ENCODE measurements at regions not wholly inside any gene's neighbourhood (a gene's known extent, or its start where the extent isn't known, plus 50 kb on each side); places are given as distances from the start of the nearest gene placed in this dataset.

DNA sequence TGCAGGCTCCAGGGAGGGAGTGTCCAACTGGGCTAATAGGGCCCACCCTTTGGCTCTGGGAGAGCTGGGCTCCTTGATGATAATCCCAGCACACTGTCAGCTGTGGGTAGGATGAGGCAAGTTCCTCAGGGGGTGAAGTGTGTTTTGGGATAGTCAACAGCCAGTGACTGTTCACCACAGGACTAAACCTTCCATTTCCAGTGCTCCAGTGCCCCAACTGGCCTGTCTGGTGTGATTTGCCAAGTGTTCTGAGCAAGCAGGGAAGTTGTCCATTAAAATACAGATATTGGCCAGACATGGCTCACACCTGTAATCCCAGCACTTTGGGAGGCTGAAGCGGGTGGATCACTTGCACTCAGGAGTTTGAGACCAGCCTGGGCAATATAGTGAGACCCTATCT, 150.9 kb downstream of the TM9SF2 start:
- no peak overlapping the region for H2BK20ac ChIP-seq (ENCODE audit: low read length)
- no peak overlapping the region for H2BK5ac ChIP-seq (ENCODE audit: low read depth, low read length)
- 0 out of 4 replicates have a peak, but pooled peaks cover 0 to 5% of the 10 kb centered on the region in 2 experiments for H3K79me2 ChIP-seq (ENCODE audit: control insufficient read depth in 1 of 2, insufficient read depth in 2 of 2, low read length in 2 of 2)
- no peaks in the 10 kb centered on the region; the same call in 1 of the 2 replicates for H3K23me2 ChIP-seq (ENCODE audit: low read depth, low read length)
- H4K8ac ChIP-seq (ENCODE audit: extremely low read depth, insufficient read depth, low read length) = no peak overlapping the region
- WGBS, 2 experiments (ENCODE audit: extremely low coverage in 1 of 2, insufficient coverage in 1 of 2, insufficient read length in 1 of 2, insufficient replicate concordance in 2 of 2, low coverage in 1 of 2, low lambda C conversion rate in 2 of 2, missing lambda C conversion rate in 1 of 2) = 92% methylated on average over 1 of the region's 1 CpG; no CpG with 5 or more reads in 1 of the 2 experiments
- no peak overlapping the region for H4K5ac ChIP-seq (ENCODE audit: insufficient read length, low read depth, low read length)
- H2BK120ac ChIP-seq (replicated peaks; ENCODE audit: low read depth, low read length) = no peak overlapping the region
- no peaks in the 10 kb centered on the region for H3K36me3 ChIP-seq (ENCODE audit: control insufficient read depth in 2 of 4, insufficient read depth in 4 of 4, low read length in 3 of 4)
- H2AFZ ChIP-seq (ENCODE audit: low read length) = no peak overlapping the region
- no peak overlapping the region for H3K4me2 ChIP-seq (ENCODE audit: insufficient read depth in 1 of 2, low read depth in 2 of 2, low read length in 2 of 2)
- H3K9me3 ChIP-seq (ENCODE audit: insufficient read depth in 2 of 2, low read depth in 1 of 2, low read length in 1 of 2) = no peaks in the 10 kb centered on the region
- H2BK15ac ChIP-seq (ENCODE audit: low read length) = 0 out of 2 replicates have a peak overlapping the region, but pooled peaks have one; percentile 36
- POLR2A ChIA-PET (ENCODE audit: partially characterized antibody) = no interaction called here
- no peak overlapping the region for H3K4ac ChIP-seq (replicated peaks; ENCODE audit: insufficient read length, low read depth, low read length)
- TF ChIP-seq TBP (IDR thresholded peaks at IDR 0.05; ENCODE audit: low read depth, low read length) (no peak), ASH2L (IDR thresholded peaks at IDR 0.05; ENCODE audit: low read length) (no peak), NRF1 (IDR thresholded peaks at IDR 0.05; ENCODE audit: low read depth, low read length) (no peak), SIX5 (IDR thresholded peaks at IDR 0.05; ENCODE audit: low read depth, low read length) (no peak), HDAC2 (IDR thresholded peaks at IDR 0.05; ENCODE audit: borderline replicate concordance in 1 of 2, low read depth in 2 of 2, low read length in 2 of 2) (no peak)
- TF ChIP-seq, protein P1, sequence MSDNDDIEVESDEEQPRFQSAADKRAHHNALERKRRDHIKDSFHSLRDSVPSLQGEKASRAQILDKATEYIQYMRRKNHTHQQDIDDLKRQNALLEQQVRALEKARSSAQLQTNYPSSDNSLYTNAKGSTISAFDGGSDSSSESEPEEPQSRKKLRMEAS (IDR thresholded peaks at IDR 0.05) = no peak
- H2AK5ac ChIP-seq (ENCODE audit: low read depth, low read length) = no peak overlapping the region
- H3K23ac ChIP-seq (ENCODE audit: insufficient read length) = no peak overlapping the region
- no peaks in the 10 kb centered on the region for H3K79me1 ChIP-seq (ENCODE audit: low read depth, low read length)
- H3K4me3 ChIP-seq (ENCODE audit: extremely low read depth in 1 of 4, insufficient read depth in 2 of 4, low read depth in 3 of 4, low read length in 4 of 4) = no peak overlapping the region
- H3K56ac ChIP-seq (replicated peaks; ENCODE audit: insufficient read length, low read depth, low read length) = no peak overlapping the region
- H3K18ac ChIP-seq (ENCODE audit: extremely low read depth, low read length) = peak overlapping the region; percentile 81; the same call in 1 of the 2 replicates
- no peak overlapping the region for H2BK12ac ChIP-seq (ENCODE audit: low read depth, low read length)
- no peak overlapping the region for H3K14ac ChIP-seq (ENCODE audit: insufficient read length)
- CTCF ChIA-PET (ENCODE audit: partially characterized antibody) = interaction anchor here (0.7 to 8.3 kb wide), 3 partner anchors 9 to 306 kb away, joined by 3 to 92 read pairs (median 3); no protein-coding TSS in a partner anchor
- H4K20me1 ChIP-seq (replicated peaks in 1 of 2; ENCODE audit: control insufficient read depth in 1 of 2, insufficient read depth in 2 of 2, low read length in 2 of 2) = no peaks in the 10 kb centered on the region
- H3K4me1 ChIP-seq (replicated peaks in 1 of 4; ENCODE audit: control insufficient read depth in 3 of 4, insufficient read depth in 4 of 4, low read length in 3 of 4) = peaks cover 5 to 10% (median 6%) of the 10 kb centered on the region in 4 experiments; a peak in 5 of 7 replicates
- H4K91ac ChIP-seq (replicated peaks; ENCODE audit: insufficient read length, low read length) = peak overlapping the region; percentile 34
- H3K9ac ChIP-seq (replicated peaks in 1 of 4; ENCODE audit: extremely low read depth in 1 of 4, low read depth in 3 of 4, low read length in 3 of 4) = no peak overlapping the region
- FAIRE-seq = no peak
- H3K27ac ChIP-seq (ENCODE audit: low read depth, low read length) = no peak overlapping the region
- peak in 1 of 2 experiments; percentile 23 for DNase-seq (ENCODE audit: low read depth in 1 of 2, low spot score in 2 of 2)
- H3K27me3 ChIP-seq (replicated peaks in 1 of 4; ENCODE audit: control insufficient read depth in 3 of 4, extremely low read depth in 1 of 4, insufficient read depth in 3 of 4, low read length in 3 of 4) = no peaks in the 10 kb centered on the region

Measured in H1 (cell line).